MCF 10A (cell line): ENCODE measurements at regions not wholly inside any gene's neighbourhood (a gene's known extent, or its start where the extent isn't known, plus 50 kb on each side); places are given as distances from the start of the nearest gene placed in this dataset.

ENCODE experiments used
- BruUV-seq: library from RNA; stranded (reverse); fragments of 400-500 nt; replicated peaks from 2 replicates; lab custom pipeline; 2021; lab: Mats Ljungman, UMichigan
- CTCF ChIA-PET: fragments of 300-600 bp; sonication (Branson Sonifier 250); formaldehyde crosslinking; extraction: SDS; loops from one replicate; lab custom pipeline; 2021; ENCODE audit warnings: antibody characterized with exemption, inconsistent platforms; lab: Yijun Ruan, JAX
- POLR2A ChIA-PET: fragments of 300-600, 350-650 bp; sonication (Branson Sonifier 250); formaldehyde crosslinking; extraction: SDS; loops from one replicate; lab custom pipeline; 2020; ENCODE audit warnings: antibody characterized with exemption, inconsistent platforms; lab: Yijun Ruan, JAX
- DNase-seq: peaks from one replicate; pipeline ENCODE4 v3.0.0-alpha.2; 2018; ENCODE audit not compliant: unreplicated experiment
- H3K27ac Mint-ChIP-seq: one replicate; pipeline ENCODE4 v1.8.0; 2022; ENCODE audit warnings: mild to moderate bottlenecking, low read depth, mixed read lengths; ENCODE audit not compliant: unreplicated experiment
- H3K27me3 Mint-ChIP-seq: one replicate; pipeline ENCODE4 v1.8.0; 2022; ENCODE audit warnings: mixed read lengths; ENCODE audit not compliant: insufficient read depth, unreplicated experiment
- H3K36me3 Mint-ChIP-seq: one replicate; pipeline ENCODE4 v1.8.0; 2022; ENCODE audit warnings: mild to moderate bottlenecking, moderate library complexity, mixed read lengths; ENCODE audit not compliant: insufficient read depth, unreplicated experiment
- H3K4me1 Mint-ChIP-seq: one replicate; pipeline ENCODE4 v1.8.0; 2022; ENCODE audit warnings: mixed read lengths; ENCODE audit not compliant: insufficient read depth, unreplicated experiment
- H3K4me3 Mint-ChIP-seq: one replicate; pipeline ENCODE4 v1.8.0; 2022; ENCODE audit warnings: mild to moderate bottlenecking, moderate library complexity, mixed read lengths; ENCODE audit not compliant: unreplicated experiment
- H3K9me3 Mint-ChIP-seq: one replicate; pipeline ENCODE4 v1.8.0; 2022; ENCODE audit warnings: mixed read lengths; ENCODE audit not compliant: unreplicated experiment
- CTCF ChIP-seq: fragments of 200-600 bp; IDR thresholded peaks from one replicate; pipeline ENCODE4 v1.8.0; 2022; ENCODE audit warnings: antibody characterized with exemption, mild to moderate bottlenecking; ENCODE audit not compliant: unreplicated experiment
- intact Hi-C: fragments of 100-400 bp; cut with micrococcal nuclease; formaldehyde crosslinking; loops from 2 replicates; pipeline ENCODE4 v1.14.1; 2022

GRCh38 chr10:62616885-62617590 is 187.5 kb upstream of the ADO start:
- Mint-ChIP-seq H3K9me3 (no peaks in the 10 kb centered on the region), H3K4me1 (peaks cover 5% of the 10 kb centered on the region), H3K36me3 (no peaks in the 10 kb centered on the region), H3K4me3 (no peak overlapping the region), H3K27ac (no peak overlapping the region), H3K27me3 (no peaks in the 10 kb centered on the region)
- TF ChIP-seq CTCF = no peak
- CTCF ChIA-PET = interaction anchor here (0.6 to 1.1 kb wide), 3 partner anchors 9 to 517 kb away, joined by 3 to 4 read pairs (median 3); no protein-coding TSS in a partner anchor
- intact Hi-C loops = no loop called here
- BruUV-seq = no TSS peak
- POLR2A ChIA-PET = no interaction called here
- DNase-seq = no peak

GRCh38 chr10:62617652-62618051 is 186.9 kb upstream of the ADO start:
- BruUV-seq = no TSS peak
- no peak overlapping the region for H3K27ac Mint-ChIP-seq
- no peaks in the 10 kb centered on the region for H3K27me3 Mint-ChIP-seq
- no peaks in the 10 kb centered on the region for H3K36me3 Mint-ChIP-seq
- no peak for DNase-seq
- CTCF ChIA-PET = interaction anchor here (1.0 to 1.1 kb wide), 2 partner anchors 9 to 466 kb away, joined by 3 read pairs; no protein-coding TSS in a partner anchor
- H3K4me1 Mint-ChIP-seq = peaks cover 5% of the 10 kb centered on the region
- intact Hi-C loops = no loop called here
- POLR2A ChIA-PET = no interaction called here
- no peak for TF ChIP-seq CTCF
- no peak overlapping the region for H3K4me3 Mint-ChIP-seq
- no peaks in the 10 kb centered on the region for H3K9me3 Mint-ChIP-seq

- POLR2A ChIA-PET = no interaction called here
- no TSS peak for BruUV-seq
- H3K27me3 Mint-ChIP-seq = no peaks in the 10 kb centered on the region
These were observed 186.5 kb upstream of the ADO start for GRCh38 chr10:62618054-62618453.

More at GRCh38 chr10:62618054-62618453, 186.5 kb upstream of the ADO start:
- Mint-ChIP-seq H3K27ac (no peak overlapping the region), H3K4me1 (peaks cover 5% of the 10 kb centered on the region), H3K36me3 (no peaks in the 10 kb centered on the region), H3K4me3 (no peak overlapping the region), H3K9me3 (no peaks in the 10 kb centered on the region)
- DNase-seq = no peak
- no peak for TF ChIP-seq CTCF
- CTCF ChIA-PET = interaction anchor here (0.5 to 1.1 kb wide), 4 partner anchors 9 to 466 kb away, joined by 3 to 4 read pairs (median 3); no protein-coding TSS in a partner anchor
- intact Hi-C loops = no loop called here
